Uterus (tissue), 2 donors: ENCODE measurements at regions not wholly inside any gene's neighbourhood (a gene's known extent, or its start where the extent isn't known, plus 50 kb on each side); places are given as distances from the start of the nearest gene placed in this dataset.

Experiments
- CTCF ChIP-seq, 4 experiments: fragments of 200-600 bp in 2 of 4; fragments of 450-650 bp in 2 of 4; sonication (generic) in 2 of 4; IDR thresholded peaks; one replicate each; pipeline ENCODE4 v1.5.1; 2016 to 2019; ENCODE audit warnings: antibody characterized with exemption in 4 of 4, mild to moderate bottlenecking in 2 of 4, moderate library complexity in 1 of 4
- POLR2A ChIP-seq, 2 donors: fragments of 450-650 bp; IDR thresholded peaks; one replicate each; pipeline ENCODE4 v1.6.1; 2016; ENCODE audit warnings: antibody characterized with exemption in 2 of 2, mild to moderate bottlenecking in 1 of 2, moderate library complexity in 1 of 2

DNA sequence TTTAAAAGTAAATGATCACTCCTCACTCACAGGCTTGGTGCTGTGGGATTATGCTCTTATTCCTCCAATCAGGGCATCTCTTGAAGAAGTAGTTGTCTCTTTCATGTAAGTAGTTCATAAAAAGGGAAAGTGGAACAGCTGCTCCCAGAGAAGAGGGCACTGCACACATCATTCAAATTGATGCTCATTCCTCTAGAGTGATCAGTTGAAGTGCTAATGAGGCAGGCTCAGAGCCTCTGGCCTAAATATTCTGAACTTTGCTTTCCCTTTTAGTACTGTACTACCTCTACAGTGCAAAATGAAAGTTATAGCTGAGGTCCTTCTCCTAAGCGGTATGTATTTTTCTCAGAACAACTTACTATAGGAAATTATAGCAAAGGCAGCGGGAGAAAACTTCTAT is 1453.1 kb downstream of the ARAP2 start:
- TF ChIP-seq POLR2A (IDR thresholded peaks at IDR 0.05) (no peak), CTCF (IDR thresholded peaks at IDR 0.05) (no peak)
